Right lobe of liver (tissue), 4 donors: ENCODE measurements at regions not wholly inside any gene's neighbourhood (a gene's known extent, or its start where the extent isn't known, plus 50 kb on each side); places are given as distances from the start of the nearest gene placed in this dataset.

Experiments
- POLR2A ChIP-seq: fragments of 450-650 bp; IDR thresholded peaks from one replicate; pipeline ENCODE4 v1.6.1; 2017; ENCODE audit warnings: antibody characterized with exemption, mild to moderate bottlenecking
- TF ChIP-seq, protein P1 (sequence below), 4 donors: fragments of 200-600 bp in 3 of 4; fragments of 450-650 bp in 1 of 4; IDR thresholded peaks; one replicate each; pipeline versions ENCODE4 v1.5.1 to v1.8.0; 2016 to 2022; ENCODE audit warnings: antibody characterized with exemption in 4 of 4, mild to moderate bottlenecking in 2 of 4
- donor health status: DM: no; HTN: no; CAD: no.
- donor health status: DM: no; HTN: no; CAD: no.
- donor health status: DM: no; HTN: yes; CAD: no.

DNA sequence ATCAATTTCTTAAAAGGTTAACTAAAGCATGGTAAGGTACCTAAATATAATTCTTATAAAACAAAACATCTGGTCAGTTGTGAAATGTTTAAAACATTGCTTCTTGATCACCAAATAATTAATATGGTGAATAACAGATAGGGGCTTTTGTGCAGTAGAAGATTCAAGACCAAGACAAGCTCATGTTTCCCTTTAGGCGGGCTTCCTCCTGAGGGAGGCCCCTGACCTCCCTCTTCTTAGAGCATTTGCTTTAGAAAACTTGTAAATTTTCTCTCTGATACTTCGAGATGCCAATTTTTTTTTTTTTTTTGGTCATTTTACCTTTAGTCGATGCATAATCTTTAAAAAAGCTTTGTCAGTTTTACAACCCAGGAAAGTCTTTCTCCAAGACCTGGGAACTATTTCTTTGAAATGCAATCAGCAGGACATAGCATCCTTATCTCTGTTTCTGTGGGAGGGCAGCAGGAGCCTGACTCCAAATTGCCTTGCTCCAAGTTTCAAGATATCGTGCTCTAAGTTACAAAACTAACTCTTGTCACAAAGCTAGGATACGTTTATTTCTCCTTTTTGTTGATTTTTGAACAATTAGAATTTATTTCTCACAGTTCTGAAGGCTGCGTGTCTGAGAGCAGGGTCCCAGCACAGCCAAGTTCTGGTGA is 66.6 kb upstream of the BICD1 start:
- TF ChIP-seq POLR2A = no peak
- TF ChIP-seq, protein P1, sequence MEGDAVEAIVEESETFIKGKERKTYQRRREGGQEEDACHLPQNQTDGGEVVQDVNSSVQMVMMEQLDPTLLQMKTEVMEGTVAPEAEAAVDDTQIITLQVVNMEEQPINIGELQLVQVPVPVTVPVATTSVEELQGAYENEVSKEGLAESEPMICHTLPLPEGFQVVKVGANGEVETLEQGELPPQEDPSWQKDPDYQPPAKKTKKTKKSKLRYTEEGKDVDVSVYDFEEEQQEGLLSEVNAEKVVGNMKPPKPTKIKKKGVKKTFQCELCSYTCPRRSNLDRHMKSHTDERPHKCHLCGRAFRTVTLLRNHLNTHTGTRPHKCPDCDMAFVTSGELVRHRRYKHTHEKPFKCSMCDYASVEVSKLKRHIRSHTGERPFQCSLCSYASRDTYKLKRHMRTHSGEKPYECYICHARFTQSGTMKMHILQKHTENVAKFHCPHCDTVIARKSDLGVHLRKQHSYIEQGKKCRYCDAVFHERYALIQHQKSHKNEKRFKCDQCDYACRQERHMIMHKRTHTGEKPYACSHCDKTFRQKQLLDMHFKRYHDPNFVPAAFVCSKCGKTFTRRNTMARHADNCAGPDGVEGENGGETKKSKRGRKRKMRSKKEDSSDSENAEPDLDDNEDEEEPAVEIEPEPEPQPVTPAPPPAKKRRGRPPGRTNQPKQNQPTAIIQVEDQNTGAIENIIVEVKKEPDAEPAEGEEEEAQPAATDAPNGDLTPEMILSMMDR (IDR thresholded peaks at IDR 0.05) = no peak
